H7 (cell line): ENCODE measurements at regions not wholly inside any gene's neighbourhood (a gene's known extent, or its start where the extent isn't known, plus 50 kb on each side); places are given as distances from the start of the nearest gene placed in this dataset.
"Not testable (repeated sequence)": the region's sequence is repeated elsewhere in the genome, so short reads cannot be mapped to it uniquely, and the experiment has no call there.

Source experiments
- DNase-seq: peaks from one replicate; pipeline ENCODE4 v3.0.0; 2012
- H3K27me3 ChIP-seq: 2 replicates; pipeline ENCODE4 v1.6.0; 2011; ENCODE audit warnings: mild to moderate bottlenecking, low read length; ENCODE audit not compliant: control insufficient read depth, insufficient read depth
- H3K36me3 ChIP-seq: replicated peaks from 2 replicates; pipeline ENCODE4 v1.5.1; 2011; ENCODE audit warnings: low read length; ENCODE audit not compliant: control insufficient read depth, insufficient read depth
- H3K4me3 ChIP-seq: 2 replicates; pipeline ENCODE4 v1.5.1; 2011; ENCODE audit warnings: low read depth, mild to moderate bottlenecking, control low read depth, low read length, moderate library complexity; ENCODE audit not compliant: insufficient read depth

- H3K4me3 ChIP-seq: no peak overlapping the region
- no peaks in the 10 kb centered on the region for H3K36me3 ChIP-seq
- no peaks in the 10 kb centered on the region for H3K27me3 ChIP-seq
- no peak for DNase-seq
Measured at GRCh38 chr2:39975476-39976020, 196.5 kb upstream of the THUMPD2 start.

GRCh38 chr2:39968037-39968436 is 189.0 kb upstream of the THUMPD2 start:
- DNase-seq: no peak
- no peaks in the 10 kb centered on the region for H3K36me3 ChIP-seq

GRCh38 chr2:39960681-39961080 is 181.6 kb upstream of the THUMPD2 start:
- DNase-seq, H3K36me3 ChIP-seq, H3K27me3 ChIP-seq, H3K4me3 ChIP-seq: not testable (repeated sequence)

More at GRCh38 chr2:39968037-39968436, 189.0 kb upstream of the THUMPD2 start:
- H3K27me3 ChIP-seq: no peaks in the 10 kb centered on the region
- no peak overlapping the region for H3K4me3 ChIP-seq

- no peak for DNase-seq
- no peaks in the 10 kb centered on the region for H3K36me3 ChIP-seq
- no peaks in the 10 kb centered on the region for H3K27me3 ChIP-seq
- H3K4me3 ChIP-seq: no peak overlapping the region
Measured at GRCh38 chr2:39954346-39954745, 175.3 kb upstream of the THUMPD2 start.

- no peak overlapping the region for H3K4me3 ChIP-seq
- no peaks in the 10 kb centered on the region for H3K36me3 ChIP-seq
- no peak for DNase-seq
- no peaks in the 10 kb centered on the region for H3K27me3 ChIP-seq
Measured at GRCh38 chr2:39949131-39949530, 170.1 kb upstream of the THUMPD2 start.

- Histone ChIP-seq H3K4me3 (no peak overlapping the region), H3K36me3 (no peaks in the 10 kb centered on the region), H3K27me3 (no peaks in the 10 kb centered on the region)
- no peak for DNase-seq
Measured at GRCh38 chr2:39948016-39948719, 169.1 kb upstream of the THUMPD2 start.

- Histone ChIP-seq H3K4me3 (no peak overlapping the region), H3K36me3 (no peaks in the 10 kb centered on the region), H3K27me3 (no peaks in the 10 kb centered on the region)
- DNase-seq: no peak
Measured at GRCh38 chr2:39947294-39948015, 168.4 kb upstream of the THUMPD2 start.

- Histone ChIP-seq H3K4me3 (no peak overlapping the region), H3K27me3 (no peaks in the 10 kb centered on the region), H3K36me3 (no peaks in the 10 kb centered on the region)
- DNase-seq: no peak
Measured at GRCh38 chr2:39942950-39943349, 163.9 kb upstream of the THUMPD2 start.

- Histone ChIP-seq H3K4me3 (no peak overlapping the region), H3K27me3 (no peaks in the 10 kb centered on the region), H3K36me3 (no peaks in the 10 kb centered on the region)
- no peak for DNase-seq
Measured at GRCh38 chr2:39938035-39938835, 159.2 kb upstream of the THUMPD2 start.

GRCh38 chr2:39937621-39938020 is 158.6 kb upstream of the THUMPD2 start:
- no peaks in the 10 kb centered on the region for H3K36me3 ChIP-seq
- H3K27me3 ChIP-seq: no peaks in the 10 kb centered on the region
- no peak for DNase-seq
- H3K4me3 ChIP-seq: no peak overlapping the region

GRCh38 chr2:39934851-39935250 is 155.8 kb upstream of the THUMPD2 start:
- no peak for DNase-seq
- H3K4me3 ChIP-seq: no peak overlapping the region
- no peaks in the 10 kb centered on the region for H3K27me3 ChIP-seq
- H3K36me3 ChIP-seq: no peaks in the 10 kb centered on the region

GRCh38 chr2:39933196-39933595 is 154.1 kb upstream of the THUMPD2 start:
- Histone ChIP-seq H3K4me3 (no peak overlapping the region), H3K27me3 (no peaks in the 10 kb centered on the region), H3K36me3 (no peaks in the 10 kb centered on the region)
- no peak for DNase-seq

GRCh38 chr2:39932198-39932597 is 153.1 kb upstream of the THUMPD2 start:
- no peaks in the 10 kb centered on the region for H3K36me3 ChIP-seq
- H3K27me3 ChIP-seq: no peaks in the 10 kb centered on the region
- no peak overlapping the region for H3K4me3 ChIP-seq
- no peak for DNase-seq

GRCh38 chr2:39930175-39930917 is 151.3 kb upstream of the THUMPD2 start:
- no peak overlapping the region for H3K4me3 ChIP-seq
- H3K27me3 ChIP-seq: no peaks in the 10 kb centered on the region
- no peak for DNase-seq
- no peaks in the 10 kb centered on the region for H3K36me3 ChIP-seq
